ENCODE measurements at regions not wholly inside any gene's neighbourhood (a gene's known extent, or its start where the extent isn't known, plus 50 kb on each side); places are given as distances from the start of the nearest gene placed in this dataset.

GRCh38 chr7:113331155-113331898, 213.0 kb upstream of the SMIM30 start:
- no peak for TF ChIP-seq CTCF (IDR thresholded peaks at IDR 0.05; ENCODE audit: extremely low read depth, missing control alignments)
- DNase-seq (ENCODE audit: low spot score) = no peak

- no peak for DNase-seq (ENCODE audit: low spot score)
- no peak for TF ChIP-seq CTCF (IDR thresholded peaks at IDR 0.05; ENCODE audit: extremely low read depth, missing control alignments)
Measured at GRCh38 chr7:113321201-113321600, 202.8 kb upstream of the SMIM30 start.

GRCh38 chr7:113320419-113320818, 202.1 kb upstream of the SMIM30 start:
- no peak for DNase-seq (ENCODE audit: low spot score)
- no peak for TF ChIP-seq CTCF (IDR thresholded peaks at IDR 0.05; ENCODE audit: extremely low read depth, missing control alignments)

GRCh38 chr7:113314594-113314993, 196.2 kb upstream of the SMIM30 start:
- no peak for TF ChIP-seq CTCF (IDR thresholded peaks at IDR 0.05; ENCODE audit: extremely low read depth, missing control alignments)
- DNase-seq (ENCODE audit: low spot score) = no peak

DNA sequence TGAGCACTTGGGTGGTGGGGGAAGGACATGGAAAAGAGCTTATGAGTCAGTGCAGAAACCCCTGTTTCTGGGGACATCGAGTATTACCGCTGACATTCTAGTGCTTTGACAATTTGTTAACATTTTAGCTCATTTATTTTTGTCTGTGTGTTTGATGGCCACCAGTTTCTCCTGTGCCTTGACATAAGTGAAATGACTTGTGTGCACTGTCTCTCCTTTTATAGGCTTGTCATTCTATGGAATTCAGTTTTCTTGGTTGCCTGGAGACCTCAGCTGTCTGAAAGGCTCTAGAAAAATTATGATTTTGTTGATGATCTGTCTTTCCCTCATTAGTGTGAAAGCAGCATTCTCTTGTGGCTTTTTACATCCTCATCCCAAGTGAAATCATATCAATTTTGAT, 190.0 kb upstream of the SMIM30 start:
- TF ChIP-seq CTCF (IDR thresholded peaks at IDR 0.05; ENCODE audit: extremely low read depth, missing control alignments) = no peak
- no peak for DNase-seq (ENCODE audit: low spot score)

GRCh38 chr7:113307147-113307546, 188.8 kb upstream of the SMIM30 start:
- DNase-seq (ENCODE audit: low spot score) = no peak

GRCh38 chr7:113306302-113306701, 187.9 kb upstream of the SMIM30 start:
- no peak for DNase-seq (ENCODE audit: low spot score)
- TF ChIP-seq CTCF (IDR thresholded peaks at IDR 0.05; ENCODE audit: extremely low read depth, missing control alignments) = no peak

More at GRCh38 chr7:113307147-113307546, 188.8 kb upstream of the SMIM30 start:
- no peak for TF ChIP-seq CTCF (IDR thresholded peaks at IDR 0.05; ENCODE audit: extremely low read depth, missing control alignments)

Measured in GM20000 (cell line).